ENCODE measurements at regions not wholly inside any gene's neighbourhood (a gene's known extent, or its start where the extent isn't known, plus 50 kb on each side); places are given as distances from the start of the nearest gene placed in this dataset.

- Histone ChIP-seq H3K4me1 (ENCODE audit: control insufficient read depth in 1 of 2, insufficient read depth in 2 of 2, low read length in 2 of 2) (peaks cover 16 to 24% of the 10 kb centered on the region in 2 experiments), H4K20me1 (ENCODE audit: insufficient read depth) (no peaks in the 10 kb centered on the region), H3K4me2 (ENCODE audit: low read length) (no peak overlapping the region), H3K9me3 (ENCODE audit: control insufficient read depth in 1 of 2, insufficient read depth in 1 of 2, low read depth in 1 of 2, low read length in 2 of 2) (no peaks in the 10 kb centered on the region), H3K36me3 (ENCODE audit: control insufficient read depth in 1 of 2, insufficient read depth in 2 of 2, low read length in 2 of 2) (no peaks in the 10 kb centered on the region), H3K79me2 (ENCODE audit: insufficient read depth, low read length) (no peaks in the 10 kb centered on the region), H3K27me3 (ENCODE audit: insufficient read depth, low read length) (no peaks in the 10 kb centered on the region; the same call in 1 of the 2 replicates), H3K27ac (ENCODE audit: low read depth, low read length) (no peak overlapping the region), H2AFZ (ENCODE audit: low read depth, low read length, poor library complexity, severe bottlenecking) (no peak overlapping the region), H3K9ac (ENCODE audit: low read length) (no peak overlapping the region), H3K9me2 (ENCODE audit: insufficient read depth) (no peaks in the 10 kb centered on the region), H3K4me3 (replicated peaks in 1 of 2; ENCODE audit: low read depth in 1 of 2, low read length in 2 of 2) (no peak overlapping the region)
- ATAC-seq, result no peak
- no TSS peak for BruUV-seq (replicated peaks)
- ChIA-PET POLR2A (no interaction called here), CTCF (no interaction called here), RAD21 (ENCODE audit: low non-redundant PET in 1 of 2, low total read pairs in 2 of 2, uncharacterized antibody in 2 of 2, unreplicated experiment in 2 of 2) (no interaction called here)
- DNase-seq (ENCODE audit: low read depth, low spot score), result no peak
- intact Hi-C loops (cut with micrococcal nuclease), result no loop called here
- TF ChIP-seq CBX3 (IDR thresholded peaks at IDR 0.05; ENCODE audit: low read depth), result no peak
- TF ChIP-seq, protein P1, sequence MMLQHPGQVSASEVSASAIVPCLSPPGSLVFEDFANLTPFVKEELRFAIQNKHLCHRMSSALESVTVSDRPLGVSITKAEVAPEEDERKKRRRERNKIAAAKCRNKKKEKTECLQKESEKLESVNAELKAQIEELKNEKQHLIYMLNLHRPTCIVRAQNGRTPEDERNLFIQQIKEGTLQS (IDR thresholded peaks at IDR 0.05), result no peak
- TF ChIP-seq EZH2 (IDR thresholded peaks at IDR 0.05), result no peak
- TF ChIP-seq SP1 (IDR thresholded peaks at IDR 0.05; ENCODE audit: low read depth), result no peak
- TF ChIP-seq SRF (IDR thresholded peaks at IDR 0.05; ENCODE audit: low read depth), result no peak
Observed at GRCh38 chr2:38430597-38431207, 53.6 kb upstream of the ATL2 start.

- CTCF ChIA-PET, result no interaction called here
- intact Hi-C loops (cut with micrococcal nuclease), result no loop called here
Observed at GRCh38 chr2:38430196-38430595, 53.1 kb upstream of the ATL2 start.

More at GRCh38 chr2:38430196-38430595, 53.1 kb upstream of the ATL2 start:
- DNase-seq (ENCODE audit: low read depth, low spot score) (no peak), ATAC-seq (no peak)
- Histone ChIP-seq H3K27me3 (ENCODE audit: insufficient read depth, low read length) (no peaks in the 10 kb centered on the region; the same call in 1 of the 2 replicates), H4K20me1 (ENCODE audit: insufficient read depth) (no peaks in the 10 kb centered on the region), H3K4me3 (replicated peaks in 1 of 2; ENCODE audit: low read depth in 1 of 2, low read length in 2 of 2) (no peak overlapping the region), H3K36me3 (ENCODE audit: control insufficient read depth in 1 of 2, insufficient read depth in 2 of 2, low read length in 2 of 2) (no peaks in the 10 kb centered on the region), H3K79me2 (ENCODE audit: insufficient read depth, low read length) (no peaks in the 10 kb centered on the region), H3K4me1 (ENCODE audit: control insufficient read depth in 1 of 2, insufficient read depth in 2 of 2, low read length in 2 of 2) (peaks cover 16 to 24% of the 10 kb centered on the region in 2 experiments), H3K9me3 (ENCODE audit: control insufficient read depth in 1 of 2, insufficient read depth in 1 of 2, low read depth in 1 of 2, low read length in 2 of 2) (no peaks in the 10 kb centered on the region), H3K4me2 (ENCODE audit: low read length) (no peak overlapping the region), H3K9ac (ENCODE audit: low read length) (no peak overlapping the region), H3K9me2 (ENCODE audit: insufficient read depth) (no peaks in the 10 kb centered on the region), H2AFZ (ENCODE audit: low read depth, low read length, poor library complexity, severe bottlenecking) (no peak overlapping the region), H3K27ac (ENCODE audit: low read depth, low read length) (no peak overlapping the region)
- RAD21 ChIA-PET (ENCODE audit: low non-redundant PET in 1 of 2, low total read pairs in 2 of 2, uncharacterized antibody in 2 of 2, unreplicated experiment in 2 of 2), result interaction anchor here in 1 of 2 experiments (0.6 kb wide), 1 partner anchor 31 kb away, joined by 4 read pairs; no protein-coding TSS in a partner anchor
- TF ChIP-seq CBX3 (IDR thresholded peaks at IDR 0.05; ENCODE audit: low read depth), result no peak
- no peak for TF ChIP-seq POLR2A (IDR thresholded peaks at IDR 0.05; ENCODE audit: borderline replicate concordance, extremely low read depth, insufficient read depth, insufficient read length)
- TF ChIP-seq ZFX (IDR thresholded peaks at IDR 0.05), result no peak
- TF ChIP-seq EZH2 (IDR thresholded peaks at IDR 0.05), result no peak
- TF ChIP-seq POLR2AphosphoS5 (IDR thresholded peaks at IDR 0.05; ENCODE audit: low read depth, low read length), result no peak
- TF ChIP-seq, protein P2, sequence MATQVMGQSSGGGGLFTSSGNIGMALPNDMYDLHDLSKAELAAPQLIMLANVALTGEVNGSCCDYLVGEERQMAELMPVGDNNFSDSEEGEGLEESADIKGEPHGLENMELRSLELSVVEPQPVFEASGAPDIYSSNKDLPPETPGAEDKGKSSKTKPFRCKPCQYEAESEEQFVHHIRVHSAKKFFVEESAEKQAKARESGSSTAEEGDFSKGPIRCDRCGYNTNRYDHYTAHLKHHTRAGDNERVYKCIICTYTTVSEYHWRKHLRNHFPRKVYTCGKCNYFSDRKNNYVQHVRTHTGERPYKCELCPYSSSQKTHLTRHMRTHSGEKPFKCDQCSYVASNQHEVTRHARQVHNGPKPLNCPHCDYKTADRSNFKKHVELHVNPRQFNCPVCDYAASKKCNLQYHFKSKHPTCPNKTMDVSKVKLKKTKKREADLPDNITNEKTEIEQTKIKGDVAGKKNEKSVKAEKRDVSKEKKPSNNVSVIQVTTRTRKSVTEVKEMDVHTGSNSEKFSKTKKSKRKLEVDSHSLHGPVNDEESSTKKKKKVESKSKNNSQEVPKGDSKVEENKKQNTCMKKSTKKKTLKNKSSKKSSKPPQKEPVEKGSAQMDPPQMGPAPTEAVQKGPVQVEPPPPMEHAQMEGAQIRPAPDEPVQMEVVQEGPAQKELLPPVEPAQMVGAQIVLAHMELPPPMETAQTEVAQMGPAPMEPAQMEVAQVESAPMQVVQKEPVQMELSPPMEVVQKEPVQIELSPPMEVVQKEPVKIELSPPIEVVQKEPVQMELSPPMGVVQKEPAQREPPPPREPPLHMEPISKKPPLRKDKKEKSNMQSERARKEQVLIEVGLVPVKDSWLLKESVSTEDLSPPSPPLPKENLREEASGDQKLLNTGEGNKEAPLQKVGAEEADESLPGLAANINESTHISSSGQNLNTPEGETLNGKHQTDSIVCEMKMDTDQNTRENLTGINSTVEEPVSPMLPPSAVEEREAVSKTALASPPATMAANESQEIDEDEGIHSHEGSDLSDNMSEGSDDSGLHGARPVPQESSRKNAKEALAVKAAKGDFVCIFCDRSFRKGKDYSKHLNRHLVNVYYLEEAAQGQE (IDR thresholded peaks at IDR 0.05; ENCODE audit: low read depth), result no peak
- TF ChIP-seq SP1 (IDR thresholded peaks at IDR 0.05; ENCODE audit: low read depth), result no peak
- no peak for TF ChIP-seq JUND (IDR thresholded peaks at IDR 0.05)
- TF ChIP-seq RAD21 (IDR thresholded peaks at IDR 0.05; ENCODE audit: low read depth), result no peak
- no peak for TF ChIP-seq CEBPB (IDR thresholded peaks at IDR 0.05; ENCODE audit: low read depth)
- TF ChIP-seq TCF7L2 (IDR thresholded peaks at IDR 0.05; ENCODE audit: borderline replicate concordance, extremely low read depth, insufficient read depth, insufficient read length), result no peak
- TF ChIP-seq, protein P3, sequence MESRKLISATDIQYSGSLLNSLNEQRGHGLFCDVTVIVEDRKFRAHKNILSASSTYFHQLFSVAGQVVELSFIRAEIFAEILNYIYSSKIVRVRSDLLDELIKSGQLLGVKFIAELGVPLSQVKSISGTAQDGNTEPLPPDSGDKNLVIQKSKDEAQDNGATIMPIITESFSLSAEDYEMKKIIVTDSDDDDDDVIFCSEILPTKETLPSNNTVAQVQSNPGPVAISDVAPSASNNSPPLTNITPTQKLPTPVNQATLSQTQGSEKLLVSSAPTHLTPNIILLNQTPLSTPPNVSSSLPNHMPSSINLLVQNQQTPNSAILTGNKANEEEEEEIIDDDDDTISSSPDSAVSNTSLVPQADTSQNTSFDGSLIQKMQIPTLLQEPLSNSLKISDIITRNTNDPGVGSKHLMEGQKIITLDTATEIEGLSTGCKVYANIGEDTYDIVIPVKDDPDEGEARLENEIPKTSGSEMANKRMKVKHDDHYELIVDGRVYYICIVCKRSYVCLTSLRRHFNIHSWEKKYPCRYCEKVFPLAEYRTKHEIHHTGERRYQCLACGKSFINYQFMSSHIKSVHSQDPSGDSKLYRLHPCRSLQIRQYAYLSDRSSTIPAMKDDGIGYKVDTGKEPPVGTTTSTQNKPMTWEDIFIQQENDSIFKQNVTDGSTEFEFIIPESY (IDR thresholded peaks at IDR 0.05; ENCODE audit: extremely low read depth, insufficient replicate concordance, low read length), result no peak
- TF ChIP-seq, protein P4, sequence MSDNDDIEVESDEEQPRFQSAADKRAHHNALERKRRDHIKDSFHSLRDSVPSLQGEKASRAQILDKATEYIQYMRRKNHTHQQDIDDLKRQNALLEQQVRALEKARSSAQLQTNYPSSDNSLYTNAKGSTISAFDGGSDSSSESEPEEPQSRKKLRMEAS (IDR thresholded peaks at IDR 0.05), result no peak
- POLR2A ChIA-PET, result no interaction called here
- BruUV-seq (replicated peaks), result no TSS peak
